ENCODE measurements at regions not wholly inside any gene's neighbourhood (a gene's known extent, or its start where the extent isn't known, plus 50 kb on each side); places are given as distances from the start of the nearest gene placed in this dataset.

- intact Hi-C loops (cut with micrococcal nuclease), result no loop called here
- DNase-seq (no peak), ATAC-seq (no peak)
- no peaks in the 10 kb centered on the region for H3K36me3 Mint-ChIP-seq (ENCODE audit: low read depth)
- ChIA-PET CTCF (no interaction called here), POLR2A (no interaction called here)
- H3K4me1 Mint-ChIP-seq (ENCODE audit: low read depth), result no peaks in the 10 kb centered on the region
- no peaks in the 10 kb centered on the region for H3K27me3 Mint-ChIP-seq
- peaks cover 16% of the 10 kb centered on the region for H3K9me3 Mint-ChIP-seq
- H3K27ac Mint-ChIP-seq, result no peak overlapping the region
- H3K4me3 Mint-ChIP-seq, result no peak overlapping the region
- TF ChIP-seq CTCF (IDR thresholded peaks at IDR 0.05), result no peak
Measured at GRCh38 chr13:54445865-54446264, 1417.3 kb downstream of the OLFM4 start.

GRCh38 chr13:54449922-54450321 lies 1421.3 kb downstream of the OLFM4 start:
- Mint-ChIP-seq H3K27ac (no peak overlapping the region), H3K36me3 (ENCODE audit: low read depth) (no peaks in the 10 kb centered on the region), H3K9me3 (peaks cover 24% of the 10 kb centered on the region), H3K4me1 (ENCODE audit: low read depth) (no peaks in the 10 kb centered on the region), H3K27me3 (no peaks in the 10 kb centered on the region), H3K4me3 (no peak overlapping the region)
- intact Hi-C loops (cut with micrococcal nuclease), result no loop called here
- POLR2A ChIA-PET, result no interaction called here
- ATAC-seq, result no peak
- CTCF ChIA-PET, result no interaction called here
- no peak for TF ChIP-seq CTCF (IDR thresholded peaks at IDR 0.05)
- no peak for DNase-seq

- Mint-ChIP-seq H3K36me3 (ENCODE audit: low read depth) (no peaks in the 10 kb centered on the region), H3K4me3 (no peak overlapping the region), H3K9me3 (no peaks in the 10 kb centered on the region), H3K27ac (no peak overlapping the region), H3K4me1 (ENCODE audit: low read depth) (no peaks in the 10 kb centered on the region), H3K27me3 (no peaks in the 10 kb centered on the region)
- ChIA-PET CTCF (no interaction called here), POLR2A (no interaction called here)
- intact Hi-C loops (cut with micrococcal nuclease), result no loop called here
- DNase-seq (no peak), ATAC-seq (no peak)
- no peak for TF ChIP-seq CTCF (IDR thresholded peaks at IDR 0.05)
Measured at GRCh38 chr13:54484166-54484565, 1455.6 kb downstream of the OLFM4 start.

GRCh38 chr13:54486421-54487166 lies 1458.0 kb downstream of the OLFM4 start:
- intact Hi-C loops (cut with micrococcal nuclease), result no loop called here
- Mint-ChIP-seq H3K4me1 (ENCODE audit: low read depth) (no peaks in the 10 kb centered on the region), H3K27ac (no peak overlapping the region), H3K4me3 (no peak overlapping the region), H3K27me3 (no peaks in the 10 kb centered on the region), H3K9me3 (peaks cover 5% of the 10 kb centered on the region), H3K36me3 (ENCODE audit: low read depth) (no peaks in the 10 kb centered on the region)
- CTCF ChIA-PET, result no interaction called here
- DNase-seq (no peak), ATAC-seq (no peak)
- TF ChIP-seq CTCF (IDR thresholded peaks at IDR 0.05), result no peak
- POLR2A ChIA-PET, result no interaction called here

- intact Hi-C loops (cut with micrococcal nuclease), result no loop called here
- H3K9me3 Mint-ChIP-seq, result peaks cover 12% of the 10 kb centered on the region
- H3K27me3 Mint-ChIP-seq, result no peaks in the 10 kb centered on the region
- ChIA-PET CTCF (no interaction called here), POLR2A (no interaction called here)
- H3K4me1 Mint-ChIP-seq (ENCODE audit: low read depth), result no peaks in the 10 kb centered on the region
- DNase-seq (no peak), ATAC-seq (no peak)
- no peaks in the 10 kb centered on the region for H3K36me3 Mint-ChIP-seq (ENCODE audit: low read depth)
- no peak overlapping the region for H3K4me3 Mint-ChIP-seq
- TF ChIP-seq CTCF (IDR thresholded peaks at IDR 0.05), result no peak
- no peak overlapping the region for H3K27ac Mint-ChIP-seq
Measured at GRCh38 chr13:54489359-54489758, 1460.7 kb downstream of the OLFM4 start.
